ENCODE measurements at regions not wholly inside any gene's neighbourhood (a gene's known extent, or its start where the extent isn't known, plus 50 kb on each side); places are given as distances from the start of the nearest gene placed in this dataset.

- TF ChIP-seq CTCF (IDR thresholded peaks at IDR 0.05) (no peak), POLR2A (IDR thresholded peaks at IDR 0.05) (no peak)
Measured at GRCh38 chr1:11407301-11407994, 71.5 kb upstream of the DISP3 start.
